C4-2B (cell line): ENCODE measurements at regions not wholly inside any gene's neighbourhood (a gene's known extent, or its start where the extent isn't known, plus 50 kb on each side); places are given as distances from the start of the nearest gene placed in this dataset.

ENCODE experiments used
- H3K27ac ChIP-seq: fragments of 450-650 bp; 2 replicates; pipeline ENCODE4 v1.5.1; 2017
- CTCF ChIP-seq: fragments of 450-650 bp; conservative IDR thresholded peaks from 2 replicates; pipeline ENCODE4 v1.5.1; 2017; ENCODE audit warnings: mild to moderate bottlenecking
- ZFX ChIP-seq: fragments of 450-650 bp; IDR thresholded peaks from 2 replicates; pipeline ENCODE4 v1.6.1; 2017

DNA sequence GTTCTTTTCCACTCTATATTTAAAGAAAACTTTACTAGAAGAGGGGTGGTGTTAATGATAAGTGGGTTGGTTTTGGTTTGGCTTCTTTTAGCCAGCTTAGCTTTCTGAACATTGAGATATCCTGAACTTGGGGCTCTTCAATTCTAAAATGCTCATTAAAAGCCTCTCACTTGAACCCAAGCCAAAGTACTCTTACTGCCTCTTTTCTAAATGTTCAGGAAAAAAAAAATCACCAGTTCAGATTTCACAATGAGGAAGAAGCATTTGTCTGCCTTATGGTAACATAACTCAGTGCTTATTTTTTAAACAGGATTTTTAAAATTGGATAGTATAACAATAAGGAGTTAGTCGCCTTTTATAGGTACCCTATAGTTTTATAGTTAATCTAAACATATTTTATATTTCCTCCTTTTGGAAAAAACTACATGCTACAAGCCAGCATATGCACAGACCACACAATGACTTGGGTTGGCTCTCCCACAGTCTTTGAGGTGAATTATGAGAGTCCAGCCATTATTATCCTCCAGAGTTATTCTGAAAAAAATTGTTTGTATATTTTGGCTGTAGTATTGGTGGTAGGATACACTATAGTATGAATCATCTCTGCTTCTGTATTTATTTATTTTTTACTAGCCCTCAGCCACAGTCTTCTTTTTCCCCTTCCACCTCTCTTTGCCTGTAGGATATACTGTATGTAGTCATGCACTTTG is 195.5 kb upstream of the TMPO start:
- no peak overlapping the region for H3K27ac ChIP-seq
- TF ChIP-seq CTCF (no peak), ZFX (no peak)

GRCh38 chr12:98325003-98325402 is 190.4 kb upstream of the TMPO start:
- H3K27ac ChIP-seq = no peak overlapping the region

GRCh38 chr12:98328467-98328866 is 186.9 kb upstream of the TMPO start:
- TF ChIP-seq ZFX = no peak
- no peak for TF ChIP-seq CTCF
- H3K27ac ChIP-seq = no peak overlapping the region

More at GRCh38 chr12:98325003-98325402, 190.4 kb upstream of the TMPO start:
- TF ChIP-seq ZFX (no peak), CTCF (no peak)

GRCh38 chr12:98329589-98329988 is 185.8 kb upstream of the TMPO start:
- no peak for TF ChIP-seq CTCF
- TF ChIP-seq ZFX = no peak
- no peak overlapping the region for H3K27ac ChIP-seq

DNA sequence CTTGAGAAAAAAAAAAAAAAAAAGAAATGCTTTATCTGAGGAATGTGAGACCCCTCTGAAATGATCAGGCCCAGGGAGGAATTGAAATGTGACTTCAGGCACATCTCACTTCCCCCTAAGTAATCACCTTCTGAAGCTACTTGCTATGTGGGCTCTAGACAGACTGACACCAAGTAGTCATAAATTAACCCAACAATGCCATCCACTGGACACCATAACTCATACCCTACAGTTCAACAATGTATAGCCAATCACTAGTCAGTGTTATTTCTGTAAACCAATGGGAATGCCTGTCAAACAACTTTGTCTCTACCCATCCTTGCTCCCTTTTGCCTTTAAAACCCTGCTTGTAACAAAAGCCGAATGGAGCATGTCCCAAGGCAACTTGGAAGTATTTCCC is 182.7 kb upstream of the TMPO start:
- H3K27ac ChIP-seq = no peak overlapping the region
- TF ChIP-seq CTCF (no peak), ZFX (no peak)

DNA sequence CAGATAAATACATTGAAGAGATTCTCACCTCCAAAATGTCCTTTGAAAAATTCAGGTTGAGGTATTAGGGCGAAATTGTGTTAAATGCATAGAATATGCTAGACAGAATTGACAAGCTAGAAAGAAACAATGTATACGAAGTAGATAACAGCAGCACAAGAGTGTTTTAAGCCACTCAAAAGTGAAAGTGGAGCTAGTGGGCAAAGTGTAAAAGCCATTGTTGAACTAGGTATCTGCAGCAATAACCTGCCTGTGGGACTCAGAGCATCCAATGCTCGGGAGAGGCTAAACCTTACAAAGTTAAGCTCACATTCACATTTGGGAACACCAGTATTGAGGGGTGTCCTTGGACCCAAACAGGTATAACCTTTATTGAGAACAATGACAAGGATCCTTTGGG is 180.6 kb upstream of the TMPO start:
- TF ChIP-seq CTCF (no peak), ZFX (no peak)
- no peak overlapping the region for H3K27ac ChIP-seq

GRCh38 chr12:98341026-98341425 is 174.4 kb upstream of the TMPO start:
- H3K27ac ChIP-seq = no peak overlapping the region
- TF ChIP-seq CTCF (no peak), ZFX (no peak)
